ENCODE measurements at regions not wholly inside any gene's neighbourhood (a gene's known extent, or its start where the extent isn't known, plus 50 kb on each side); places are given as distances from the start of the nearest gene placed in this dataset.

GRCh38 chr6:8865451-8865850, 430.1 kb upstream of the SLC35B3 start:
- no peaks in the 10 kb centered on the region for H3K4me1 ChIP-seq (ENCODE audit: insufficient read depth, low read length)
- peaks cover 25% of the 10 kb centered on the region for H3K27me3 ChIP-seq (ENCODE audit: low read length)
- H4K20me1 ChIP-seq (ENCODE audit: low read length), result no peaks in the 10 kb centered on the region
- H3F3A ChIP-seq (ENCODE audit: low read length, unreplicated experiment), result no peaks in the 10 kb centered on the region
- H3K79me2 ChIP-seq (ENCODE audit: low read length), result no peaks in the 10 kb centered on the region
- BruUV-seq (replicated peaks), result no TSS peak
- H3K36me3 ChIP-seq (ENCODE audit: low read depth, low read length), result no peaks in the 10 kb centered on the region
- no peak overlapping the region for H2AFZ ChIP-seq (ENCODE audit: low read length)
- H3K9me3 ChIP-seq (ENCODE audit: low read length), result no peaks in the 10 kb centered on the region
- H3K9me2 ChIP-seq (replicated peaks; ENCODE audit: low read length), result no peaks in the 10 kb centered on the region
- CTCF ChIA-PET, result no interaction called here
- no peak for TF ChIP-seq EZH2phosphoT487 (IDR thresholded peaks at IDR 0.05; ENCODE audit: borderline replicate concordance, low read length)
- no peak for ATAC-seq
- POLR2A ChIA-PET (ENCODE audit: unreplicated experiment), result no interaction called here
- H3K27ac ChIP-seq (ENCODE audit: low read length), result no peak overlapping the region
- DNase-seq, result no peak
- intact Hi-C loops (cut with micrococcal nuclease), result no loop called here
- no peak overlapping the region for H3K4me3 ChIP-seq (ENCODE audit: low read length)
- H3K4me2 ChIP-seq (ENCODE audit: low read length), result no peak overlapping the region
- no peak overlapping the region for H3K9ac ChIP-seq (ENCODE audit: low read length)

- intact Hi-C loops (cut with micrococcal nuclease), result no loop called here
- CTCF ChIA-PET, result no interaction called here
These were observed 425.3 kb upstream of the SLC35B3 start for GRCh38 chr6:8860671-8861070.

GRCh38 chr6:8859501-8859900, 424.2 kb upstream of the SLC35B3 start:
- ChIA-PET POLR2A (ENCODE audit: unreplicated experiment) (no interaction called here), CTCF (no interaction called here)

More at GRCh38 chr6:8860671-8861070, 425.3 kb upstream of the SLC35B3 start:
- no peak for ATAC-seq
- Histone ChIP-seq H3K27ac (ENCODE audit: low read length) (no peak overlapping the region), H3K9me3 (ENCODE audit: low read length) (no peaks in the 10 kb centered on the region), H3K79me2 (ENCODE audit: low read length) (no peaks in the 10 kb centered on the region), H2AFZ (ENCODE audit: low read length) (no peak overlapping the region), H3K4me2 (ENCODE audit: low read length) (no peak overlapping the region), H3F3A (ENCODE audit: low read length, unreplicated experiment) (no peaks in the 10 kb centered on the region), H3K36me3 (ENCODE audit: low read depth, low read length) (no peaks in the 10 kb centered on the region), H3K9me2 (replicated peaks; ENCODE audit: low read length) (no peaks in the 10 kb centered on the region), H4K20me1 (ENCODE audit: low read length) (no peaks in the 10 kb centered on the region), H3K4me3 (ENCODE audit: low read length) (no peak overlapping the region), H3K9ac (ENCODE audit: low read length) (no peak overlapping the region), H3K27me3 (ENCODE audit: low read length) (peaks cover 22% of the 10 kb centered on the region), H3K4me1 (ENCODE audit: insufficient read depth, low read length) (no peaks in the 10 kb centered on the region)
- DNase-seq, result no peak
- no peak for TF ChIP-seq EZH2phosphoT487 (IDR thresholded peaks at IDR 0.05; ENCODE audit: borderline replicate concordance, low read length)
- no peak for TF ChIP-seq EZH2 (IDR thresholded peaks at IDR 0.05; ENCODE audit: low read length, unreplicated experiment)
- TF ChIP-seq CTCF (conservative IDR thresholded peaks at IDR 0.05; ENCODE audit: low read depth, low read length), result no peak
- no TSS peak for BruUV-seq (replicated peaks)
- POLR2A ChIA-PET (ENCODE audit: unreplicated experiment), result no interaction called here

More at GRCh38 chr6:8859501-8859900, 424.2 kb upstream of the SLC35B3 start:
- ATAC-seq (no peak), DNase-seq (no peak)
- intact Hi-C loops (cut with micrococcal nuclease), result no loop called here
- Histone ChIP-seq H3K27ac (ENCODE audit: low read length) (no peak overlapping the region), H3K4me1 (ENCODE audit: insufficient read depth, low read length) (no peaks in the 10 kb centered on the region), H3K9ac (ENCODE audit: low read length) (no peak overlapping the region), H4K20me1 (ENCODE audit: low read length) (no peaks in the 10 kb centered on the region), H3K4me2 (ENCODE audit: low read length) (no peak overlapping the region), H3K27me3 (ENCODE audit: low read length) (peaks cover 23% of the 10 kb centered on the region), H3F3A (ENCODE audit: low read length, unreplicated experiment) (no peaks in the 10 kb centered on the region), H3K9me2 (replicated peaks; ENCODE audit: low read length) (no peaks in the 10 kb centered on the region), H3K36me3 (ENCODE audit: low read depth, low read length) (no peaks in the 10 kb centered on the region), H3K4me3 (ENCODE audit: low read length) (no peak overlapping the region), H3K79me2 (ENCODE audit: low read length) (no peaks in the 10 kb centered on the region), H3K9me3 (ENCODE audit: low read length) (no peaks in the 10 kb centered on the region), H2AFZ (ENCODE audit: low read length) (no peak overlapping the region)
- BruUV-seq (replicated peaks), result no TSS peak
- TF ChIP-seq EZH2phosphoT487 (IDR thresholded peaks at IDR 0.05; ENCODE audit: borderline replicate concordance, low read length) (no peak), CTCF (conservative IDR thresholded peaks at IDR 0.05; ENCODE audit: low read depth, low read length) (no peak), EZH2 (IDR thresholded peaks at IDR 0.05; ENCODE audit: low read length, unreplicated experiment) (no peak)

Measured in PC-3 (cell line).